H1 (cell line): ENCODE measurements at regions not wholly inside any gene's neighbourhood (a gene's known extent, or its start where the extent isn't known, plus 50 kb on each side); places are given as distances from the start of the nearest gene placed in this dataset.

Experiments
- CTCF ChIA-PET: fragments of 300-600 bp; sonication (Branson Sonifier 250); formaldehyde crosslinking; loops from one replicate; lab custom pipeline; 2021; ENCODE audit not compliant: partially characterized antibody; lab: Charles Lee
- POLR2A ChIA-PET: fragments of 300-600 bp; sonication (Branson Sonifier 250); formaldehyde crosslinking; loops from one replicate; lab custom pipeline; 2021; ENCODE audit warnings: inconsistent platforms; ENCODE audit not compliant: partially characterized antibody; lab: Charles Lee
- DNase-seq, 2 experiments: peaks; one replicate each; pipeline versions ENCODE4 v3.0.0 to v3.0.0-alpha.2; 2010 to 2022; ENCODE audit warnings: low spot score in 2 of 2, low read depth in 1 of 2, mixed read lengths in 1 of 2
- FAIRE-seq: peaks from 2 replicates; lab custom pipeline; 2011; peaks lifted over from hg19 to GRCh38; lab: Jason Lieb, UNC
- H2AFZ ChIP-seq: 2 replicates; pipeline ENCODE4 v1.8.1; 2012; ENCODE audit warnings: low read length, inconsistent platforms
- H2AK5ac ChIP-seq: 2 replicates; pipeline ENCODE4 v1.6.1; 2013; ENCODE audit warnings: low read depth, low read length
- H2BK120ac ChIP-seq: replicated peaks from 2 replicates; pipeline ENCODE3; 2013; ENCODE audit warnings: low read depth, low read length, inconsistent platforms
- H2BK12ac ChIP-seq: 2 replicates; pipeline ENCODE4 v1.6.1; 2013; ENCODE audit warnings: low read depth, low read length
- H2BK15ac ChIP-seq: 2 replicates; pipeline ENCODE4 v1.6.1; 2013; ENCODE audit warnings: low read length
- H2BK20ac ChIP-seq: 2 replicates; pipeline ENCODE4 v1.6.1; 2013; ENCODE audit warnings: low read length
- H2BK5ac ChIP-seq: 2 replicates; pipeline ENCODE4 v1.6.1; 2013; ENCODE audit warnings: low read depth, low read length
- H3K14ac ChIP-seq: 2 replicates; pipeline ENCODE4 v1.6.1; 2013; ENCODE audit warnings: inconsistent platforms; ENCODE audit not compliant: insufficient read length
- H3K18ac ChIP-seq: 2 replicates; pipeline ENCODE4 v1.6.1; 2013; ENCODE audit warnings: low read length; ENCODE audit errors: extremely low read depth
- H3K23ac ChIP-seq: 2 replicates; pipeline ENCODE4 v1.6.1; 2013; ENCODE audit warnings: inconsistent platforms; ENCODE audit not compliant: insufficient read length
- H3K23me2 ChIP-seq: 2 replicates; pipeline ENCODE4 v1.6.1; 2013; ENCODE audit warnings: low read depth, low read length
- H3K27ac ChIP-seq: 2 replicates; pipeline ENCODE4 v1.6.1; 2011; ENCODE audit warnings: low read depth, low read length, inconsistent platforms
- H3K27me3 ChIP-seq, 4 experiments: replicated peaks in 1 of 4; 1 replicate in 1 of 4; 2 replicates in 3 of 4; pipeline versions ENCODE4 v1.6.1 to v1.8.1; 2011 to 2013; ENCODE audit warnings: low read length in 3 of 4, mild to moderate bottlenecking in 3 of 4, inconsistent platforms in 2 of 4, mixed read lengths in 2 of 4, moderate library complexity in 1 of 4; ENCODE audit not compliant: control insufficient read depth in 3 of 4, insufficient read depth in 3 of 4; ENCODE audit errors: extremely low read depth in 1 of 4
- H3K36me3 ChIP-seq, 4 experiments: 2 replicates each; pipeline versions ENCODE4 v1.6.1 to v1.8.1; 2011 to 2013; ENCODE audit warnings: mild to moderate bottlenecking in 4 of 4, low read length in 3 of 4, moderate library complexity in 2 of 4, control low read depth in 1 of 4, inconsistent platforms in 1 of 4; ENCODE audit not compliant: insufficient read depth in 4 of 4, control insufficient read depth in 2 of 4
- H3K4ac ChIP-seq: replicated peaks from 2 replicates; pipeline ENCODE3; 2013; ENCODE audit warnings: low read length, low read depth, mixed read lengths, inconsistent platforms; ENCODE audit not compliant: insufficient read length
- H3K4me1 ChIP-seq, 4 experiments: replicated peaks in 1 of 4; 1 replicate in 1 of 4; 2 replicates in 3 of 4; pipeline versions ENCODE4 v1.6.1 to v1.8.1; 2011 to 2013; ENCODE audit warnings: low read length in 3 of 4, inconsistent platforms in 2 of 4, mixed read lengths in 1 of 4; ENCODE audit not compliant: insufficient read depth in 4 of 4, control insufficient read depth in 3 of 4
- H3K4me2 ChIP-seq, 2 experiments: 2 replicates each; pipeline versions ENCODE4 v1.6.1 to v1.8.1; 2011 to 2013; ENCODE audit warnings: low read depth in 2 of 2, low read length in 2 of 2, control low read depth in 1 of 2, inconsistent platforms in 1 of 2, mild to moderate bottlenecking in 1 of 2; ENCODE audit not compliant: insufficient read depth in 1 of 2
- H3K4me3 ChIP-seq, 4 experiments: fragments of 200-600, 300-600 bp in 1 of 4; sonication (generic), shearing (Covaris generic), sonication (Bioruptor Twin) in 1 of 4; 2 replicates each; pipeline versions ENCODE4 v1.5.1 to v1.8.1; 2011 to 2016; ENCODE audit warnings: low read length in 4 of 4, low read depth in 3 of 4, control low read depth in 2 of 4, inconsistent platforms in 2 of 4, mild to moderate bottlenecking in 2 of 4, mixed read lengths in 1 of 4, moderate library complexity in 1 of 4; ENCODE audit not compliant: insufficient read depth in 2 of 4; ENCODE audit errors: extremely low read depth in 1 of 4
- H3K56ac ChIP-seq: replicated peaks from 2 replicates; pipeline ENCODE3; 2013; ENCODE audit warnings: low read depth, mild to moderate bottlenecking, mixed read lengths, low read length, inconsistent platforms; ENCODE audit not compliant: insufficient read length
- H3K79me1 ChIP-seq: 2 replicates; pipeline ENCODE4 v1.6.1; 2013; ENCODE audit warnings: low read depth, low read length, control low read depth
- H3K79me2 ChIP-seq, 2 experiments: 2 replicates each; pipeline versions ENCODE4 v1.6.1 to v1.8.1; 2012 to 2013; ENCODE audit warnings: low read length in 2 of 2, mild to moderate bottlenecking in 2 of 2, inconsistent platforms in 1 of 2; ENCODE audit not compliant: insufficient read depth in 2 of 2, control insufficient read depth in 1 of 2
- H3K9ac ChIP-seq, 4 experiments: replicated peaks in 1 of 4; 1 replicate in 1 of 4; 2 replicates in 3 of 4; pipeline versions ENCODE4 v1.6.1 to v1.8.1; 2011 to 2013; ENCODE audit warnings: low read depth in 3 of 4, low read length in 3 of 4, control low read depth in 2 of 4, mild to moderate bottlenecking in 2 of 4, moderate library complexity in 2 of 4, inconsistent platforms in 1 of 4; ENCODE audit errors: extremely low read depth in 1 of 4
- H3K9me3 ChIP-seq, 2 experiments: 2 replicates each; pipeline versions ENCODE4 v1.6.1 to v1.8.1; 2012 to 2013; ENCODE audit warnings: mild to moderate bottlenecking in 2 of 2, moderate library complexity in 2 of 2, control low read depth in 1 of 2, inconsistent platforms in 1 of 2, low read depth in 1 of 2, low read length in 1 of 2, mixed read lengths in 1 of 2; ENCODE audit not compliant: insufficient read depth in 2 of 2
- H4K20me1 ChIP-seq, 2 experiments: replicated peaks in 1 of 2; 2 replicates each; pipeline versions ENCODE3 to v1.8.1; 2011 to 2013; ENCODE audit warnings: inconsistent platforms in 2 of 2, low read length in 2 of 2, mild to moderate bottlenecking in 1 of 2; ENCODE audit not compliant: insufficient read depth in 2 of 2, control insufficient read depth in 1 of 2
- H4K5ac ChIP-seq: 2 replicates; pipeline ENCODE4 v1.6.1; 2013; ENCODE audit warnings: low read length, low read depth, mixed read lengths, inconsistent platforms; ENCODE audit not compliant: insufficient read length
- H4K8ac ChIP-seq: 2 replicates; pipeline ENCODE4 v1.8.0; 2013; ENCODE audit warnings: mild to moderate bottlenecking, moderate library complexity, low read length, inconsistent platforms; ENCODE audit not compliant: insufficient read depth; ENCODE audit errors: extremely low read depth
- H4K91ac ChIP-seq: replicated peaks from 2 replicates; pipeline ENCODE3; 2013; ENCODE audit warnings: low read length, mixed read lengths, inconsistent platforms; ENCODE audit not compliant: insufficient read length
- RXRA ChIP-seq: IDR thresholded peaks from 2 replicates; pipeline ENCODE4 v1.6.1; 2011; ENCODE audit warnings: low read depth, mild to moderate bottlenecking, low read length, moderate library complexity; ENCODE audit not compliant: insufficient read depth
- YY1 ChIP-seq: IDR thresholded peaks from 2 replicates; pipeline ENCODE4 v1.6.1; 2011; ENCODE audit warnings: low read depth, mild to moderate bottlenecking, low read length
- WGBS, 2 experiments: shearing (Covaris generic) in 1 of 2; methylation state at CpG; one replicate each; pipeline versions ENCODE4 v1.1.6 to v1.1.7; 2013 to 2015; ENCODE audit warnings: low lambda C conversion rate in 2 of 2, mixed read lengths in 2 of 2, inconsistent platforms in 1 of 2, low coverage in 1 of 2, missing lambda C conversion rate in 1 of 2; ENCODE audit not compliant: insufficient replicate concordance in 2 of 2, insufficient coverage in 1 of 2, insufficient read length in 1 of 2; ENCODE audit errors: extremely low coverage in 1 of 2, missing lambda C conversion rate in 1 of 2; 5-methylcytosine and 5-hydroxymethylcytosine counted together

- DNase-seq (no peak), FAIRE-seq (no peak)
- H3K79me1 ChIP-seq, result no peaks in the 10 kb centered on the region
- no peak overlapping the region for H3K23ac ChIP-seq
- no peak overlapping the region for H4K91ac ChIP-seq
- no peak overlapping the region for H2BK20ac ChIP-seq
- H3K36me3 ChIP-seq, result no peaks in the 10 kb centered on the region
- 40% methylated on average over 1 of the region's 1 CpG; no CpG with 5 or more reads in 1 of the 2 experiments for WGBS, 2 experiments
- H4K20me1 ChIP-seq, result no peaks in the 10 kb centered on the region
- H3K56ac ChIP-seq, result no peak overlapping the region
- H4K8ac ChIP-seq, result no peak overlapping the region
- ChIA-PET POLR2A (interaction anchor here (0.6 kb wide), 1 partner anchor 57 kb away, joined by 3 read pairs; no protein-coding TSS in a partner anchor), CTCF (interaction anchor here (0.6 to 2.3 kb wide), 2 partner anchors 10 to 62 kb away, joined by 3 to 7 read pairs; no protein-coding TSS in a partner anchor)
- no peaks in the 10 kb centered on the region for H3K27me3 ChIP-seq
- no peaks in the 10 kb centered on the region for H3K23me2 ChIP-seq
- H3K4me3 ChIP-seq, result 0 out of 8 replicates have a peak overlapping the region, but pooled peaks of 1 of the 4 experiments have one; percentile 13
- H3K9me3 ChIP-seq, result no peaks in the 10 kb centered on the region
- TF ChIP-seq YY1 (0 out of 2 replicates have a peak, but pooled peaks have one; percentile 18), RXRA (no peak)
- H2BK15ac ChIP-seq, result no peak overlapping the region
- peaks cover 0 to 5% (median 2%) of the 10 kb centered on the region in 4 experiments; a peak in 1 of 7 replicates for H3K4me1 ChIP-seq
- no peak overlapping the region for H3K27ac ChIP-seq
- no peak overlapping the region for H3K4ac ChIP-seq
- H2BK120ac ChIP-seq, result no peak overlapping the region
- peak overlapping the region in 1 of 2 experiments; percentile 46; a peak in 2 of 4 replicates for H3K4me2 ChIP-seq
- H4K5ac ChIP-seq, result no peak overlapping the region
- no peak overlapping the region for H2BK5ac ChIP-seq
- H3K79me2 ChIP-seq, result no peaks in the 10 kb centered on the region
- no peak overlapping the region for H3K14ac ChIP-seq
- no peak overlapping the region for H2BK12ac ChIP-seq
- H2AK5ac ChIP-seq, result no peak overlapping the region
- H3K18ac ChIP-seq, result no peak overlapping the region
- no peak overlapping the region; a peak in 1 of 7 replicates for H3K9ac ChIP-seq
- no peak overlapping the region for H2AFZ ChIP-seq
These were observed 304.1 kb upstream of the MME start for GRCh38 chr3:154775821-154776548.
